ENCODE measurements at regions not wholly inside any gene's neighbourhood (a gene's known extent, or its start where the extent isn't known, plus 50 kb on each side); places are given as distances from the start of the nearest gene placed in this dataset.

DNA sequence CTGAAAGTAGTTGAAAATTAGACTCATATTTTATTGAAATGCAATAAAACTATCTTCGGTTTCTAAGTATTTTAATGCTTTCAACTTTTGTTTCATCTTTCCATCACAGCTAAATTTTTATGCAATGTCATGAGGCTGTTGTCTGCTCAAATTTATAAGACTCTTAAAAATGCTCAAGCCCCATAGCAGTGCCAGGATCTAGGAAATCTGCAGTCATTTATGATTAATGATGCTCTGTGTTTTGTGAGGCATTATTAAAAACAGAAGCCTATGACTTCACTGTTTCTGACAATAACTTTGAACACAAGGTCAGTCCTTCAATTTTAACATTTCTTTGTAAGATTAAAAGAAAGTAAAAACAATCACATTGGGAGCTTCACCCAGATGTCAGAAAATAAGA is 112.5 kb downstream of the ALX1 start:
- Histone ChIP-seq H3K27me3 (ENCODE audit: control insufficient read depth, insufficient read depth, low read length) (no peaks in the 10 kb centered on the region), H3K36me3 (ENCODE audit: control insufficient read depth, insufficient read depth, low read length) (no peaks in the 10 kb centered on the region), H3K4me3 (ENCODE audit: low read depth, low read length) (no peak overlapping the region)
- TF ChIP-seq, protein P1, sequence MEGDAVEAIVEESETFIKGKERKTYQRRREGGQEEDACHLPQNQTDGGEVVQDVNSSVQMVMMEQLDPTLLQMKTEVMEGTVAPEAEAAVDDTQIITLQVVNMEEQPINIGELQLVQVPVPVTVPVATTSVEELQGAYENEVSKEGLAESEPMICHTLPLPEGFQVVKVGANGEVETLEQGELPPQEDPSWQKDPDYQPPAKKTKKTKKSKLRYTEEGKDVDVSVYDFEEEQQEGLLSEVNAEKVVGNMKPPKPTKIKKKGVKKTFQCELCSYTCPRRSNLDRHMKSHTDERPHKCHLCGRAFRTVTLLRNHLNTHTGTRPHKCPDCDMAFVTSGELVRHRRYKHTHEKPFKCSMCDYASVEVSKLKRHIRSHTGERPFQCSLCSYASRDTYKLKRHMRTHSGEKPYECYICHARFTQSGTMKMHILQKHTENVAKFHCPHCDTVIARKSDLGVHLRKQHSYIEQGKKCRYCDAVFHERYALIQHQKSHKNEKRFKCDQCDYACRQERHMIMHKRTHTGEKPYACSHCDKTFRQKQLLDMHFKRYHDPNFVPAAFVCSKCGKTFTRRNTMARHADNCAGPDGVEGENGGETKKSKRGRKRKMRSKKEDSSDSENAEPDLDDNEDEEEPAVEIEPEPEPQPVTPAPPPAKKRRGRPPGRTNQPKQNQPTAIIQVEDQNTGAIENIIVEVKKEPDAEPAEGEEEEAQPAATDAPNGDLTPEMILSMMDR (IDR thresholded peaks at IDR 0.05; ENCODE audit: insufficient read depth, low read length, poor library complexity, severe bottlenecking), result no peak
- DNase-seq (ENCODE audit: low read depth), result no peak

DNA sequence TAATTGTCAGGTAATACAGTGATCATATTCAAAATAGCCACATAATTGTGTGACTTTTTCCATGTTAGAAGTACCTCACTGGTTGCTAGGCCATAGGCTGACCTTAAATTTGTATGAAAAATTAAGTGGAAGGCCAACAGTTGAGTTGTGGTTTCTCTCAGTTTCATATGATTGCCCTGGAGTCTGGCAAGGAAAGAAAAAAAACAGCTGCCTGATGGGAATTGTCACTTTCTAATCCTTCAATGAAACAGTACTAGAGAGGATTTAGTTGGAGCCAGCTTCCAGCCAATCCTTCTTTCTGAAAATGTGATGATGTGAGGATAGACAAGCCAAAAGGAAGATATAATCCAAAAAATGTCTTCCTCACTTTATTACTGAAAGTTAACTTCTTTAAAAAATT is 113.6 kb downstream of the ALX1 start:
- Histone ChIP-seq H3K4me3 (ENCODE audit: low read depth, low read length) (no peak overlapping the region), H3K27me3 (ENCODE audit: control insufficient read depth, insufficient read depth, low read length) (no peaks in the 10 kb centered on the region), H3K36me3 (ENCODE audit: control insufficient read depth, insufficient read depth, low read length) (no peaks in the 10 kb centered on the region)
- DNase-seq (ENCODE audit: low read depth), result no peak
- TF ChIP-seq, protein P1 (IDR thresholded peaks at IDR 0.05; ENCODE audit: insufficient read depth, low read length, poor library complexity, severe bottlenecking), result no peak

GRCh38 chr12:85394065-85394464 is 114.0 kb downstream of the ALX1 start:
- DNase-seq (ENCODE audit: low read depth), result no peak
- no peak overlapping the region for H3K4me3 ChIP-seq (ENCODE audit: low read depth, low read length)
- TF ChIP-seq, protein P1 (IDR thresholded peaks at IDR 0.05; ENCODE audit: insufficient read depth, low read length, poor library complexity, severe bottlenecking), result no peak
- no peaks in the 10 kb centered on the region for H3K27me3 ChIP-seq (ENCODE audit: control insufficient read depth, insufficient read depth, low read length)
- no peaks in the 10 kb centered on the region for H3K36me3 ChIP-seq (ENCODE audit: control insufficient read depth, insufficient read depth, low read length)

- TF ChIP-seq, protein P1 (IDR thresholded peaks at IDR 0.05; ENCODE audit: insufficient read depth, low read length, poor library complexity, severe bottlenecking), result peak; percentile 1
- Histone ChIP-seq H3K27me3 (ENCODE audit: control insufficient read depth, insufficient read depth, low read length) (no peaks in the 10 kb centered on the region), H3K36me3 (ENCODE audit: control insufficient read depth, insufficient read depth, low read length) (no peaks in the 10 kb centered on the region), H3K4me3 (ENCODE audit: low read depth, low read length) (no peak overlapping the region)
- DNase-seq (ENCODE audit: low read depth), result no peak
Measured at GRCh38 chr12:85394809-85395208, 114.8 kb downstream of the ALX1 start.

GRCh38 chr12:85405262-85405661 is 125.2 kb downstream of the ALX1 start:
- DNase-seq (ENCODE audit: low read depth), result no peak
- H3K27me3 ChIP-seq (ENCODE audit: control insufficient read depth, insufficient read depth, low read length), result no peaks in the 10 kb centered on the region
- H3K36me3 ChIP-seq (ENCODE audit: control insufficient read depth, insufficient read depth, low read length), result no peaks in the 10 kb centered on the region
- TF ChIP-seq, protein P1 (IDR thresholded peaks at IDR 0.05; ENCODE audit: insufficient read depth, low read length, poor library complexity, severe bottlenecking), result no peak
- H3K4me3 ChIP-seq (ENCODE audit: low read depth, low read length), result no peak overlapping the region

- Histone ChIP-seq H3K36me3 (ENCODE audit: control insufficient read depth, insufficient read depth, low read length) (no peaks in the 10 kb centered on the region), H3K4me3 (ENCODE audit: low read depth, low read length) (no peak overlapping the region), H3K27me3 (ENCODE audit: control insufficient read depth, insufficient read depth, low read length) (no peaks in the 10 kb centered on the region)
- TF ChIP-seq, protein P1 (IDR thresholded peaks at IDR 0.05; ENCODE audit: insufficient read depth, low read length, poor library complexity, severe bottlenecking), result no peak
- DNase-seq (ENCODE audit: low read depth), result peak; percentile 21
Measured at GRCh38 chr12:85405781-85406522, 125.9 kb downstream of the ALX1 start.

Data from kidney epithelial cell (primary cell).